Gastroesophageal sphincter (tissue), 4 donors: ENCODE measurements at regions not wholly inside any gene's neighbourhood (a gene's known extent, or its start where the extent isn't known, plus 50 kb on each side); places are given as distances from the start of the nearest gene placed in this dataset.

Experiments
- ATAC-seq: fragments of 150-250 bp; one replicate; pipeline ENCODE4 v1.9.1; 2016; ENCODE audit warnings: mild to moderate bottlenecking, moderate library complexity
- H3K27ac ChIP-seq, 4 donors: fragments of 200-600 bp; sonication (generic) in 3 of 4; 1 replicate in 3 of 4; 2 replicates in 1 of 4; pipeline ENCODE4 v1.5.1; 2016 to 2019
- H3K27me3 ChIP-seq: fragments of 200-600 bp; sonication (generic); one replicate; pipeline ENCODE4 v1.5.1; 2019
- H3K36me3 ChIP-seq, 2 donors: fragments of 200-600 bp; sonication (generic); one replicate each; pipeline ENCODE4 v1.5.1; 2019; ENCODE audit warnings: control low read depth in 1 of 2
- H3K4me1 ChIP-seq, 3 donors: fragments of 200-600 bp; sonication (generic); 1 replicate in 2 of 3; 2 replicates in 1 of 3; pipeline ENCODE4 v1.5.1; 2016 to 2019; ENCODE audit warnings: control low read depth in 2 of 3
- H3K4me3 ChIP-seq, 2 donors: fragments of 200-600 bp; sonication (generic); one replicate each; pipeline ENCODE4 v1.5.1; 2019; ENCODE audit warnings: mild to moderate bottlenecking in 1 of 2, moderate library complexity in 1 of 2
- H3K9me3 ChIP-seq, 3 donors: fragments of 200-600 bp; sonication (generic); one replicate each; pipeline ENCODE4 v1.5.1; 2017 to 2019; ENCODE audit warnings: control low read depth in 2 of 3
- CTCF ChIP-seq, 4 experiments: fragments of 200-600 bp in 2 of 4; fragments of 450-650 bp in 2 of 4; sonication (generic) in 1 of 4; IDR thresholded peaks; one replicate each; pipeline ENCODE4 v1.5.1; 2017 to 2019; ENCODE audit warnings: antibody characterized with exemption in 4 of 4, mild to moderate bottlenecking in 2 of 4, moderate library complexity in 2 of 4
- EP300 ChIP-seq: sonication (generic); formaldehyde crosslinking; IDR thresholded peaks from one replicate; pipeline ENCODE4 v1.6.1; 2017; ENCODE audit warnings: antibody characterized with exemption, mild to moderate bottlenecking
- POLR2A ChIP-seq, 2 donors: fragments of 450-650 bp; IDR thresholded peaks; one replicate each; pipeline ENCODE4 v1.6.1; 2017; ENCODE audit warnings: antibody characterized with exemption in 2 of 2, mild to moderate bottlenecking in 2 of 2, moderate library complexity in 1 of 2
- POLR2AphosphoS5 ChIP-seq: sonication (generic); formaldehyde crosslinking; IDR thresholded peaks from one replicate; pipeline ENCODE4 v1.6.1; 2017; ENCODE audit warnings: antibody characterized with exemption
- WGBS, 2 donors: methylation state at CpG; one replicate each; pipeline ENCODE4 v1.1.5; 2018; ENCODE audit warnings: low coverage in 1 of 2; 5-methylcytosine and 5-hydroxymethylcytosine counted together

- Histone ChIP-seq H3K27ac (no peak overlapping the region), H3K36me3 (no peaks in the 10 kb centered on the region), H3K4me1 (peaks cover 0 to 2% (median 0%) of the 10 kb centered on the region in 3 donors), H3K9me3 (no peaks in the 10 kb centered on the region), H3K4me3 (no peak overlapping the region), H3K27me3 (no peaks in the 10 kb centered on the region)
- no peak for ATAC-seq
- TF ChIP-seq EP300 (no peak), POLR2A (IDR thresholded peaks at IDR 0.05) (no peak), CTCF (IDR thresholded peaks at IDR 0.05) (no peak), POLR2AphosphoS5 (no peak)
- WGBS, 2 donors: 49 to 73% methylated on average over 2 to 3 of the region's 3 CpGs
Observed at GRCh38 chr9:78383130-78383529, 86.2 kb downstream of the PSAT1 start.

GRCh38 chr9:78386348-78386747 lies 89.4 kb downstream of the PSAT1 start:
- ATAC-seq: no peak
- H3K36me3 ChIP-seq: no peaks in the 10 kb centered on the region
- WGBS, 2 donors: 92% methylated on average over 1 of the region's 1 CpG; no CpG with 5 or more reads in 1 of the 2 donors
- H3K9me3 ChIP-seq: no peaks in the 10 kb centered on the region
- TF ChIP-seq POLR2A (IDR thresholded peaks at IDR 0.05) (no peak), CTCF (IDR thresholded peaks at IDR 0.05) (no peak), EP300 (no peak), POLR2AphosphoS5 (no peak)
- H3K27ac ChIP-seq: no peak overlapping the region
- no peaks in the 10 kb centered on the region for H3K27me3 ChIP-seq
- H3K4me1 ChIP-seq: peaks cover 0 to 2% (median 0%) of the 10 kb centered on the region in 3 donors
- no peak overlapping the region for H3K4me3 ChIP-seq

GRCh38 chr9:78386773-78387172 lies 89.8 kb downstream of the PSAT1 start:
- Histone ChIP-seq H3K9me3 (no peaks in the 10 kb centered on the region), H3K36me3 (no peaks in the 10 kb centered on the region), H3K4me1 (peaks cover 0 to 2% (median 0%) of the 10 kb centered on the region in 3 donors), H3K4me3 (no peak overlapping the region), H3K27me3 (no peaks in the 10 kb centered on the region), H3K27ac (no peak overlapping the region)
- no peak for TF ChIP-seq EP300
- TF ChIP-seq CTCF (IDR thresholded peaks at IDR 0.05): no peak
- no peak for TF ChIP-seq POLR2AphosphoS5
- TF ChIP-seq POLR2A (IDR thresholded peaks at IDR 0.05): no peak
- no peak for ATAC-seq

GRCh38 chr9:78393340-78393739 lies 96.4 kb downstream of the PSAT1 start:
- Histone ChIP-seq H3K36me3 (no peaks in the 10 kb centered on the region), H3K27me3 (peaks cover 8% of the 10 kb centered on the region), H3K4me3 (no peak overlapping the region), H3K27ac (no peak overlapping the region), H3K4me1 (no peaks in the 10 kb centered on the region), H3K9me3 (peaks cover 0 to 14% (median 0%) of the 10 kb centered on the region in 3 donors)
- ATAC-seq: no peak
- TF ChIP-seq POLR2AphosphoS5 (no peak), CTCF (IDR thresholded peaks at IDR 0.05) (no peak), EP300 (no peak), POLR2A (IDR thresholded peaks at IDR 0.05) (no peak)
- WGBS, 2 donors: 81 to 82% methylated on average over 2 of the region's 2 CpGs

- ATAC-seq: no peak
- H3K9me3 ChIP-seq: peaks cover 0 to 14% (median 0%) of the 10 kb centered on the region in 3 donors
- peaks cover 12% of the 10 kb centered on the region for H3K27me3 ChIP-seq
- no peaks in the 10 kb centered on the region for H3K36me3 ChIP-seq
- no peak for TF ChIP-seq POLR2A (IDR thresholded peaks at IDR 0.05)
- TF ChIP-seq POLR2AphosphoS5: no peak
- no peak for TF ChIP-seq CTCF (IDR thresholded peaks at IDR 0.05)
- TF ChIP-seq EP300: no peak
- no peak overlapping the region for H3K4me3 ChIP-seq
- H3K27ac ChIP-seq: no peak overlapping the region
- no peaks in the 10 kb centered on the region for H3K4me1 ChIP-seq
- WGBS, 2 donors: 70 to 86% methylated on average over 2 of the region's 2 CpGs
Observed at GRCh38 chr9:78393932-78394331, 97.0 kb downstream of the PSAT1 start.
